Activated B cell treated with CpG ODN at 0.5 μM for 24 hours (primary cell): ENCODE measurements at regions not wholly inside any gene's neighbourhood (a gene's known extent, or its start where the extent isn't known, plus 50 kb on each side); places are given as distances from the start of the nearest gene placed in this dataset.

Source experiments
- ATAC-seq: fragments of 200-7000 bp; cut with Tn5 transposase; one replicate; pipeline ENCODE4 v1.10.0; 2021; ENCODE audit warnings: low read depth, mild to moderate bottlenecking, moderate library complexity
- CTCF ChIA-PET: fragments of 350-600 bp; sonication (Branson Sonifier 250); formaldehyde crosslinking; loops from one replicate; lab custom pipeline; 2021; ENCODE audit warnings: antibody characterized with exemption; lab: Charles Lee
- POLR2A ChIA-PET: fragments of 350-600 bp; sonication (Branson Sonifier 250); formaldehyde crosslinking; loops from one replicate; lab custom pipeline; 2021; ENCODE audit warnings: antibody characterized with exemption; lab: Charles Lee
- DNase-seq: peaks from one replicate; pipeline ENCODE4 v3.0.0; 2022
- H3K27ac Mint-ChIP-seq: one replicate; pipeline ENCODE4 v1.8.0; 2020; ENCODE audit warnings: mixed read lengths
- H3K27me3 Mint-ChIP-seq: one replicate; pipeline ENCODE4 v1.8.0; 2021; ENCODE audit warnings: mixed read lengths
- H3K36me3 Mint-ChIP-seq: one replicate; pipeline ENCODE4 v1.8.0; 2021; ENCODE audit warnings: low read depth, mixed read lengths
- H3K4me1 Mint-ChIP-seq: one replicate; pipeline ENCODE4 v1.8.0; 2021; ENCODE audit warnings: mixed read lengths
- H3K4me3 Mint-ChIP-seq: one replicate; pipeline ENCODE4 v1.8.0; 2020; ENCODE audit warnings: mild to moderate bottlenecking, mixed read lengths
- H3K9me3 Mint-ChIP-seq: one replicate; pipeline ENCODE4 v1.8.0; 2020; ENCODE audit warnings: mixed read lengths
- CTCF ChIP-seq: fragments of 200-600 bp; IDR thresholded peaks from one replicate; pipeline ENCODE4 v1.8.0; 2022; ENCODE audit warnings: antibody characterized with exemption, mild to moderate bottlenecking
- intact Hi-C: fragments of 100-400 bp; cut with micrococcal nuclease; formaldehyde crosslinking; loops from one replicate; pipeline ENCODE4 v1.15.1; 2024

GRCh38 chr5:1668141-1668721, 131.4 kb downstream of the MRPL36 start:
- TF ChIP-seq CTCF, result no peak
- Mint-ChIP-seq H3K9me3 (peaks cover 2% of the 10 kb centered on the region), H3K27ac (no peak overlapping the region), H3K36me3 (no peaks in the 10 kb centered on the region), H3K4me1 (peaks cover 8% of the 10 kb centered on the region), H3K4me3 (no peak overlapping the region), H3K27me3 (peaks cover 65% of the 10 kb centered on the region)
- ChIA-PET CTCF (no interaction called here), POLR2A (no interaction called here)
- intact Hi-C loops, result loop anchor here (5.0 kb wide), 1 partner anchor 369 kb away; no protein-coding TSS in a partner anchor
- DNase-seq (no peak), ATAC-seq (peak; percentile 14)

- intact Hi-C loops, result loop anchor here (5.0 kb wide), 1 partner anchor 370 kb away; no protein-coding TSS in a partner anchor
- Mint-ChIP-seq H3K36me3 (no peaks in the 10 kb centered on the region), H3K4me1 (peaks cover 8% of the 10 kb centered on the region), H3K9me3 (peaks cover 2% of the 10 kb centered on the region), H3K27me3 (peaks cover 65% of the 10 kb centered on the region), H3K4me3 (no peak overlapping the region), H3K27ac (no peak overlapping the region)
- DNase-seq (no peak), ATAC-seq (no peak)
- no peak for TF ChIP-seq CTCF
- ChIA-PET CTCF (no interaction called here), POLR2A (no interaction called here)
Observed at GRCh38 chr5:1667648-1668140, 131.9 kb downstream of the MRPL36 start.

- no peak for DNase-seq
- TF ChIP-seq CTCF, result no peak
- Mint-ChIP-seq H3K4me3 (no peak overlapping the region), H3K27me3 (peaks cover 66% of the 10 kb centered on the region), H3K36me3 (no peaks in the 10 kb centered on the region), H3K9me3 (peaks cover 2% of the 10 kb centered on the region), H3K4me1 (peaks cover 8% of the 10 kb centered on the region), H3K27ac (no peak overlapping the region)
- ChIA-PET CTCF (no interaction called here), POLR2A (no interaction called here)
- intact Hi-C loops, result loop anchor here (5.0 kb wide), 1 partner anchor 370 kb away; no protein-coding TSS in a partner anchor
- peak; percentile 61 for ATAC-seq
Observed at GRCh38 chr5:1666812-1667588, 132.6 kb downstream of the MRPL36 start.

- DNase-seq (no peak), ATAC-seq (no peak)
- Mint-ChIP-seq H3K9me3 (peaks cover 2% of the 10 kb centered on the region), H3K36me3 (no peaks in the 10 kb centered on the region), H3K27ac (no peak overlapping the region), H3K4me1 (peaks cover 8% of the 10 kb centered on the region), H3K27me3 (peaks cover 63% of the 10 kb centered on the region), H3K4me3 (no peak overlapping the region)
- CTCF ChIA-PET, result no interaction called here
- POLR2A ChIA-PET, result no interaction called here
- intact Hi-C loops, result loop anchor here (5.0 kb wide), 1 partner anchor 371 kb away; no protein-coding TSS in a partner anchor
- TF ChIP-seq CTCF, result no peak
Observed at GRCh38 chr5:1666221-1666620, 133.4 kb downstream of the MRPL36 start.

- Mint-ChIP-seq H3K27ac (no peak overlapping the region), H3K36me3 (no peaks in the 10 kb centered on the region), H3K9me3 (peaks cover 2% of the 10 kb centered on the region), H3K4me3 (no peak overlapping the region), H3K27me3 (peaks cover 62% of the 10 kb centered on the region), H3K4me1 (peaks cover 8% of the 10 kb centered on the region)
- POLR2A ChIA-PET, result no interaction called here
- ATAC-seq (no peak), DNase-seq (no peak)
- no peak for TF ChIP-seq CTCF
- intact Hi-C loops, result loop anchor here (5.0 kb wide), 1 partner anchor 371 kb away; no protein-coding TSS in a partner anchor
- CTCF ChIA-PET, result no interaction called here
Observed at GRCh38 chr5:1665803-1666202, 133.8 kb downstream of the MRPL36 start.
